Esophagus muscularis mucosa (tissue), 2 donors: ENCODE measurements at regions not wholly inside any gene's neighbourhood (a gene's known extent, or its start where the extent isn't known, plus 50 kb on each side); places are given as distances from the start of the nearest gene placed in this dataset.

ENCODE experiments used
- EP300 ChIP-seq: sonication (generic); formaldehyde crosslinking; IDR thresholded peaks from one replicate; pipeline ENCODE4 v1.6.1; 2017; ENCODE audit warnings: antibody characterized with exemption
- POLR2A ChIP-seq: fragments of 450-650 bp; IDR thresholded peaks from one replicate; pipeline ENCODE4 v1.6.1; 2017; ENCODE audit warnings: antibody characterized with exemption, moderate library complexity, mild to moderate bottlenecking, low read depth

DNA sequence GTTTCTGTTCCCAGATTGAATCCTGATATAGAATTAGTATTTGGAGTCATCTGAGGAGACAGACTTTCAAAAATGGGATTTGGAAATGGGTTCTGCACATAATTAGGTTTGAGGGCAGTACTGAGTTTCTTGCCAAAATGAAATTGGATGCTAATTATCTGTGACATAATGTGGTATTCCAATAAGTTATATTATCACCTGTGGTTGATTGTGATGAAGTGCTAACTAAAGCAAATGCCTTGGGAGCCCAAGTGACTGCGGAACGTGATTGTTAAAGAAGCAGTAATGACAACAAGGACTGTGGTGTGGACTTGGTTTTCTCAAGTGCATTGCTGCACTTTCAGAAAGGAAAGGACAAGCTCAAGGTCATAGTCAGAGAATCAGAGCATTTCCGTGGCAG lies 337.0 kb downstream of the IPO8 start:
- TF ChIP-seq EP300, result no peak
- no peak for TF ChIP-seq POLR2A
